ENCODE measurements at regions not wholly inside any gene's neighbourhood (a gene's known extent, or its start where the extent isn't known, plus 50 kb on each side); places are given as distances from the start of the nearest gene placed in this dataset.

DNA sequence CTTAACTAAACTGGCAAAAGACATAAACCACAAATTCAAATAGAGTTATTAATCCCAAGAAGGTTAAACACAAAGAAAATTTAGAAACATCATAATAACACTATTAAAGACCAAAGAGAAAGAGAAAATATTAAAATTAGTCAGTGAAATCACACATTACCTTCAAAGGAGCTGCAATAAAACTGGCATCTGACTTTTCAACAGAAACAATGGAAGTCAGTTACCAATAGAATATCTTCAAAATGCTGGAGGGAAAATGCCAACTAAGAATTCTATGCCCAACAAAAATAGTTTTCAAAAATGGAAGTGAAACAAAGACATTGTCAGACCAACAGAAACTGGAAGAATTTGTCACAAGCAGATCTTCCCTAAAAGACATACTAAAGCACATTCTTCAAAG is 68.7 kb upstream of the RNF7 start:
- no peak for ATAC-seq (ENCODE audit: low read depth)
- H3K4me1 Mint-ChIP-seq: no peaks in the 10 kb centered on the region
- DNase-seq: no peak
- POLR2A ChIA-PET: no interaction called here
- no peak overlapping the region for H3K4me3 Mint-ChIP-seq
- peaks cover 6% of the 10 kb centered on the region for H3K36me3 Mint-ChIP-seq
- H3K27ac Mint-ChIP-seq: no peak overlapping the region
- H3K9me3 Mint-ChIP-seq: peaks cover 15% of the 10 kb centered on the region
- peaks cover 17% of the 10 kb centered on the region for H3K27me3 Mint-ChIP-seq

DNA sequence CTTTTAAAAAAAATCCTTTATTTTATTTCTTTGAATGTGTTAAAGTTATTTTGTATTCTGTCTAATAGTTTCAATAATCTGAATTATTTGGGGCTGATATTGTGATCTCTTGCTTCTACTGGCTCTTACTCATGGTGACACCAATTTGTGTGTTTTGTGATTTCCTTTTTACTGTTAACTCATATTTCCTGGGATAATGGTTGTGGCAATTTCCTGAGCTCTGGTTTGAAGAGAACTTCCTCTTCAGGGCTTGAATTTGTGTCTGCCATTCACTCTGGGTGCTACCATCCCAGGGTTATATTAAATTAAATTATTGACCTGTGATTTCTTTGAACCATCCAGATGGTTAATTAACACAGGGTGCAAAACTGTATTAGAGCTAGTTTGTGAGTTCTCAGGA is 60.4 kb upstream of the RNF7 start:
- Mint-ChIP-seq H3K27ac (no peak overlapping the region), H3K9me3 (peaks cover 5% of the 10 kb centered on the region)

DNA sequence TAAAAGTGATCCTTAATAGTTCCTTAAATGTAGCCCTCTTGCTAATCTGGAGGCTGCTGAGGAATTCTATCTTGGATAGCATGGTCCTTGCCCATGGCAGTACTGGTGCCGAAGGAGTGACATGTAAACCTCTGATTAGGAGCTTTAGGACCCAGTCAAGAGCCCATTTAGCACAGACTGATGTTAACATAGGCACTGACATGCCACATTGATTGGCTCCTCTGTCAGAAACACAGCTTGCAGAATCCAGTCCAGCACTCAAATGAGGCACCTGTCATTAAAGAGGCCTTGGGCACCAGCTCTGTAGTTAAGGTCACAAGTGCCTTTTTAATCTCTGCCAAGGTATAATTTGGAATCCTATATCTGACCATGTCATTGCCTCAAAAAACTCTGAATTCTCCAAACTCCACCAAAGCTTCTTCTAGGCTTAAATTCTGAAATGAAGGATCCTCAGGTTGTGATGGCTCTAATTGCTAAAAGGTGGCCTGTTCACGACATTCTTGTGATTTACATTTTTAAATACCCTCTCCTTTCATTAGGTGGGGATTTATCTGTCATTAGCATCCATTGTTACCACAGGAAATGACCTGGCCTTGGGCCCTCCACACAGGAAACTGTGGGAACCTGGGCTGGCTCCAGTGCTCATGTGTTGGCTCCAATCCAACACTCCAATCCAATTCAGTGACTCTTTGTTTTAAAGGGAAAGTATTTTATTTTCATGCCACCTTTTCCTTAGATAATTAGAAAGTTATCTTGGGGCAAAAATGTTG is 57.3 kb upstream of the RNF7 start:
- Mint-ChIP-seq H3K4me1 (peaks cover 15% of the 10 kb centered on the region), H3K9me3 (peaks cover 1% of the 10 kb centered on the region), H3K27ac (no peak overlapping the region), H3K36me3 (peaks cover 3% of the 10 kb centered on the region), H3K4me3 (no peak overlapping the region), H3K27me3 (no peaks in the 10 kb centered on the region)
- ATAC-seq (ENCODE audit: low read depth): no peak
- POLR2A ChIA-PET: no interaction called here
- DNase-seq: no peak

More for the DNA sequence above, 60.4 kb upstream of the RNF7 start:
- H3K4me3 Mint-ChIP-seq: no peak overlapping the region
- H3K4me1 Mint-ChIP-seq: peaks cover 15% of the 10 kb centered on the region
- DNase-seq (no peak), ATAC-seq (ENCODE audit: low read depth) (no peak)
- peaks cover 9% of the 10 kb centered on the region for H3K27me3 Mint-ChIP-seq
- peaks cover 3% of the 10 kb centered on the region for H3K36me3 Mint-ChIP-seq
- POLR2A ChIA-PET: no interaction called here

DNA sequence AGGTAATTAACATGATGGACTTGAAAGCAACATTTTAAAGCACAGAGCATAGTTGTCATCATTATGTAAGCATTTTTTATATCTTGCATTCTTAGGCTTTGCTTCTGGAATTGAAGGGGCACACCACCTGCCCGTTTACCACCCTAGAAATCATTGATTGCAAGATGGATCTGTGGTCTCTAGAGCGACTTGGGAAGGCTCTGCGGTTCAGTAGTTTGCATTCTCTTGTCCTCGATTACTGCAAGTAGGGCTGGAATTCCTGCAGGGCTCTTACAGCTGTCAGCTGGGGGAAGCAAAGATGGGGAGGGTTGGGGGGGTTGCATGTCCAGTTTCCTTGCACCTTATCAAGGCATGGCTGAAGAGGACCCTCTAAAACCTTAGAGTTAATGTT is 56.7 kb upstream of the RNF7 start:
- DNase-seq (no peak), ATAC-seq (ENCODE audit: low read depth) (no peak)
- Mint-ChIP-seq H3K4me3 (no peak overlapping the region), H3K36me3 (peaks cover 3% of the 10 kb centered on the region), H3K27me3 (no peaks in the 10 kb centered on the region), H3K4me1 (peaks cover 19% of the 10 kb centered on the region), H3K9me3 (peaks cover 1% of the 10 kb centered on the region), H3K27ac (no peak overlapping the region)
- POLR2A ChIA-PET: no interaction called here

DNA sequence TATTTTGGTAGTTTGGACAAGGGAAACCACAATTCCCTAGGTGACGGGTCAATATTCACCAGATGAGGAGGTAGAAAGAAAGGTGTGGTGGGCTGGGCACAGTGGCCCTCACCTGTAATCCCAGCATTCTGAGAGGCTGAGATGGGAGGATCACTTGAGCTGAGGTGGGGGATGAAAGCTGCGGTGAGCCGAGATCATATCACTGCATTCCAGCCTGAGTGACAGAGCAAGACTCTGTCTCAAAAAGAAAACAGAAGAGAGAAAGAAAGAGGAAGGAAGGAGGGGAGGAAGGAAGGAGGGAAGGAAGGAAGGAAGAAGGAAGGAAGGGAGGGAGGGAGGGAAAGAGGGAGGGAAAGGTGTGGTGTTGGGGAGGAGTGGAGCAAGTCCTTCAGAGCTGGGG is 56.1 kb upstream of the RNF7 start:
- DNase-seq (no peak), ATAC-seq (ENCODE audit: low read depth) (no peak)
- Mint-ChIP-seq H3K4me3 (no peak overlapping the region), H3K4me1 (peaks cover 25% of the 10 kb centered on the region), H3K27ac (no peak overlapping the region), H3K9me3 (peaks cover 1% of the 10 kb centered on the region), H3K36me3 (peaks cover 3% of the 10 kb centered on the region), H3K27me3 (no peaks in the 10 kb centered on the region)
- POLR2A ChIA-PET: no interaction called here

DNA sequence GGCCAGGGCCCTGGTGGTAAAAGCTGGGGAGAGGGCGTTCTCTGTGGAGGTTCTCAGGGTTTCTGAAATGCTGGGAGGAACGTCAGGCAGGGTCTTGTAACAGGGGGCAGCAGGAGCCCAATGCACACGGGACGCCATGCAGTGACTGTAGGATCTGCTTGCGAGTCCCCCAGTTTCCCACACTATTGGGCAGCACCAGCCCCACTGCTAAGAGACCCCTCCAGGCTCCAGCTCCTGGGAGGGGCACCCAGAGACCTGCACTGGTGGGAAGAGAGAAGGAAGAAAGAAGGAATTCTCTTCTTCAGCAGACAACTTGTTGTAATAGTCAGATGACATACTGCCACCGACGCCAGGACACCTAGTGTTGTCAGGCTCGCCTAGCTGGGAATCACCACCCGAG is 55.2 kb upstream of the RNF7 start:
- Mint-ChIP-seq H3K36me3 (peaks cover 3% of the 10 kb centered on the region), H3K4me1 (peaks cover 23% of the 10 kb centered on the region), H3K4me3 (no peak overlapping the region), H3K27me3 (no peaks in the 10 kb centered on the region), H3K27ac (no peak overlapping the region), H3K9me3 (no peaks in the 10 kb centered on the region)
- ATAC-seq (ENCODE audit: low read depth) (no peak), DNase-seq (no peak)
- POLR2A ChIA-PET: no interaction called here

DNA sequence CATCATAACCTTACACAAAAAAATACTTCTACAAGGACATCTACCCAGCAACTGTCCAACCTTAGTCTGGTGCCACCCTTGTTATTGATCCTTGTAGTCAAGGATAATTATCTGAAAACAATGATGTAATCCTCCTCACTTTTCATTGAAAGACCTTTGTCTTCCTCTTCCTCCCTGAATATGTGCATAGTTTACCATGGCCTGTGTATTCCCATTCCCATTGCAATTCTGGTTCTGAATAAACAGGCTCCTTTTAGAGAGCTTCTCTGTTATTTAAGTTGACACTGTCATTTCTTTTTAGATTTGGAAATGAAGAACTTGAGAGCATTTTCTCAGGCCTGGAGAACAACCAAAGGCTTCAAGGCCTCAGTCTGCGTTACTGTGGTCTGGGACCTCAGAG is 53.3 kb upstream of the RNF7 start:
- ATAC-seq (ENCODE audit: low read depth) (no peak), DNase-seq (no peak)
- Mint-ChIP-seq H3K9me3 (no peaks in the 10 kb centered on the region), H3K4me1 (peaks cover 23% of the 10 kb centered on the region), H3K36me3 (peaks cover 1% of the 10 kb centered on the region), H3K27ac (no peak overlapping the region), H3K4me3 (no peak overlapping the region), H3K27me3 (no peaks in the 10 kb centered on the region)
- POLR2A ChIA-PET: no interaction called here

DNA sequence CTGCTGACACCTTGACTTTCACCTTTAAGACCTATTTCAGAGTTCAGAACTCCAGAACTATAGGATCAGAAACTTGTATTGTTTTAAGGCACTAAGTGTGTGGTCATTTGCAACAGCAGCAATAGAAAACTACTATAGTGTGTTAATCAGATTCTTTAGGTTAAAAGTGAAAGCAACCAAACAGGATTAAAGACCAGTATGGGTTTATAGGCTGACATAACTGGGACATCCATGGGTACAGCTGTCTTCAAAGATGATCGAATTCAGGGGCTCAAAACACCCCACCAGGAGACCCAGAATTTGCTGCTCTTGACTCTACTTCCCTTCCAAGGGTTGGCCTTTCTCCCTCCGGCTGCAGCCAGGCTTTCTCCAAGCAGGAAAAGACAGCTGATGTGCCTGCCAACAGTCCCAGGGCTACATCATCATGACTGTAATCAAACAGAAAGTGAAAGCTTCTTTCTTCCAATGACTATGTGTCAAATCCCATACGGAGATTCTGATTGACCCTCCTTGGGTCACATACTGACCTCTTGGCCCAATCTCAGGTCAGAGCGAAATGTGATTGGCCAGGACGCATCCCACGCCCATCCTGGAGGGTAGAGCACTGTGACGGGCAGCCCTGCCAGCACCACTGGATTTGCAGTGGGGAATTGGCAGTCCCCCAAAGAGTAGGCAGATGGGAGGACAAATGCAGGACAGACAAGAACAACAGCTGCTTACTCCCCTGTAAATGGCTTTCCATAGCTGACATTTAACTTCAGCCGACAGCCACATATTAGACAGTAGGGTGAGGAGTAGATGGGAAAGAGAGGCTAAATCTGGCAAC is 51.4 kb upstream of the RNF7 start:
- Mint-ChIP-seq H3K27ac (peak overlapping the region; percentile 93), H3K27me3 (no peaks in the 10 kb centered on the region), H3K4me3 (peak overlapping the region; percentile 81), H3K9me3 (no peaks in the 10 kb centered on the region), H3K4me1 (peaks cover 14% of the 10 kb centered on the region), H3K36me3 (no peaks in the 10 kb centered on the region)
- POLR2A ChIA-PET: no interaction called here
- peak; percentile 45 for DNase-seq
- ATAC-seq (ENCODE audit: low read depth): peak; percentile 80
